Lower lobe of right lung (tissue), 2 donors: ENCODE measurements at regions not wholly inside any gene's neighbourhood (a gene's known extent, or its start where the extent isn't known, plus 50 kb on each side); places are given as distances from the start of the nearest gene placed in this dataset.

Experiments
- ATAC-seq, 2 donors: fragments of 200-7000 bp; cut with Tn5 transposase; one replicate each; pipeline ENCODE4 v1.9.1; 2020 to 2022; ENCODE audit warnings: mild to moderate bottlenecking in 2 of 2, moderate library complexity in 2 of 2
- DNase-seq: peaks from one replicate; pipeline ENCODE4 v3.0.0-alpha.2; 2020
- H3K27ac ChIP-seq: fragments of 200-600 bp; one replicate; pipeline ENCODE4 v1.8.0; 2022
- H3K27me3 ChIP-seq: fragments of 200-600 bp; one replicate; pipeline ENCODE4 v1.8.0; 2022; ENCODE audit warnings: low read depth
- H3K36me3 ChIP-seq: fragments of 200-600 bp; one replicate; pipeline ENCODE4 v1.8.0; 2022; ENCODE audit warnings: mild to moderate bottlenecking
- H3K4me1 ChIP-seq: fragments of 200-600 bp; one replicate; pipeline ENCODE4 v1.8.0; 2022
- H3K4me3 ChIP-seq: fragments of 200-600 bp; one replicate; pipeline ENCODE4 v1.8.0; 2022; ENCODE audit warnings: mild to moderate bottlenecking
- H3K9me3 ChIP-seq: fragments of 200-600 bp; one replicate; pipeline ENCODE4 v1.8.0; 2022
- CTCF ChIP-seq: fragments of 200-600 bp; IDR thresholded peaks from one replicate; pipeline ENCODE4 v1.8.0; 2022; ENCODE audit warnings: antibody characterized with exemption, mild to moderate bottlenecking
- intact Hi-C: fragments of 100-400 bp; cut with DNase I; formaldehyde crosslinking; loops from one replicate; pipeline ENCODE4 v1.11.0; 2022
- donor health status: DM: no; HTN: yes; CAD: no; lungs with severe emphysema.

GRCh38 chr12:89261982-89262381 is 90.3 kb downstream of the DUSP6 start:
- no peak for TF ChIP-seq CTCF
- intact Hi-C loops: no loop called here
- no peak for ATAC-seq

GRCh38 chr12:89260841-89261637 is 91.3 kb downstream of the DUSP6 start:
- H3K27me3 ChIP-seq: no peaks in the 10 kb centered on the region
- H3K9me3 ChIP-seq: peaks cover 2% of the 10 kb centered on the region
- no peak overlapping the region for H3K4me3 ChIP-seq
- TF ChIP-seq CTCF: no peak
- ATAC-seq: no peak
- no peaks in the 10 kb centered on the region for H3K4me1 ChIP-seq
- H3K27ac ChIP-seq: no peak overlapping the region
- no peaks in the 10 kb centered on the region for H3K36me3 ChIP-seq
- DNase-seq: no peak
- intact Hi-C loops: no loop called here

More at GRCh38 chr12:89261982-89262381, 90.3 kb downstream of the DUSP6 start:
- Histone ChIP-seq H3K27me3 (no peaks in the 10 kb centered on the region), H3K36me3 (no peaks in the 10 kb centered on the region), H3K27ac (no peak overlapping the region), H3K4me3 (no peak overlapping the region), H3K9me3 (peaks cover 2% of the 10 kb centered on the region), H3K4me1 (no peaks in the 10 kb centered on the region)
- DNase-seq: no peak

- H3K9me3 ChIP-seq: peaks cover 2% of the 10 kb centered on the region
- no peak overlapping the region for H3K4me3 ChIP-seq
- no peaks in the 10 kb centered on the region for H3K27me3 ChIP-seq
- intact Hi-C loops: no loop called here
- TF ChIP-seq CTCF: no peak
- no peak overlapping the region for H3K27ac ChIP-seq
- H3K4me1 ChIP-seq: no peaks in the 10 kb centered on the region
- H3K36me3 ChIP-seq: no peaks in the 10 kb centered on the region
- no peak for DNase-seq
- ATAC-seq: no peak
These were observed 92.5 kb downstream of the DUSP6 start for GRCh38 chr12:89259821-89260220.

GRCh38 chr12:89258240-89258969 is 93.9 kb downstream of the DUSP6 start:
- intact Hi-C loops: no loop called here
- Histone ChIP-seq H3K4me3 (no peak overlapping the region), H3K9me3 (peaks cover 2% of the 10 kb centered on the region), H3K36me3 (no peaks in the 10 kb centered on the region), H3K4me1 (no peaks in the 10 kb centered on the region), H3K27me3 (no peaks in the 10 kb centered on the region), H3K27ac (no peak overlapping the region)
- TF ChIP-seq CTCF: no peak
- ATAC-seq (no peak), DNase-seq (no peak)

- Histone ChIP-seq H3K27me3 (no peaks in the 10 kb centered on the region), H3K9me3 (peaks cover 2% of the 10 kb centered on the region), H3K4me1 (no peaks in the 10 kb centered on the region), H3K36me3 (no peaks in the 10 kb centered on the region), H3K27ac (no peak overlapping the region), H3K4me3 (no peak overlapping the region)
- no peak for DNase-seq
- intact Hi-C loops: no loop called here
- no peak for TF ChIP-seq CTCF
- ATAC-seq: no peak
These were observed 95.0 kb downstream of the DUSP6 start for GRCh38 chr12:89257340-89257739.
